SK-N-MC (cell line): ENCODE measurements at regions not wholly inside any gene's neighbourhood (a gene's known extent, or its start where the extent isn't known, plus 50 kb on each side); places are given as distances from the start of the nearest gene placed in this dataset.

Experiments used
- DNase-seq: peaks from one replicate; pipeline ENCODE4 v3.0.0-alpha.2; 2011; ENCODE audit warnings: low read depth, low spot score
- H3K27ac ChIP-seq: fragments of 200-600 bp; sonication (generic); 2 replicates; pipeline ENCODE4 v1.5.1; 2016; ENCODE audit warnings: mixed run types
- H3K36me3 ChIP-seq: fragments of 200-600 bp; sonication (generic); 2 replicates; pipeline ENCODE4 v1.6.1; 2017; ENCODE audit warnings: antibody characterized with exemption, low read length, mixed read lengths; ENCODE audit not compliant: insufficient read depth
- H3K4me3 ChIP-seq: fragments of 200-600 bp; sonication (generic); 2 replicates; pipeline ENCODE4 v1.5.1; 2016
- H3K9ac ChIP-seq: fragments of 200-600 bp; sonication (generic); 2 replicates; pipeline ENCODE4 v1.8.0; 2017; ENCODE audit warnings: mixed run types, mixed read lengths; ENCODE audit not compliant: insufficient read length
- H3K9me3 ChIP-seq: fragments of 200-600 bp; sonication (generic); 2 replicates; pipeline ENCODE4 v1.6.1; 2017; ENCODE audit warnings: low read depth, mild to moderate bottlenecking, antibody characterized with exemption, low read length, moderate library complexity, mixed read lengths
- EZH2 ChIP-seq: fragments of 200-600 bp; sonication (generic); IDR thresholded peaks from one replicate; pipeline ENCODE4 v1.6.1; 2017; ENCODE audit warnings: antibody characterized with exemption
- FOXP2 ChIP-seq: optimal IDR thresholded peaks from 2 replicates; pipeline ENCODE3; 2011; ENCODE audit warnings: mild to moderate bottlenecking, moderate library complexity; ENCODE audit not compliant: insufficient read depth; ENCODE audit errors: extremely low read length, control extremely low read depth
- POLR2AphosphoS5 ChIP-seq: IDR thresholded peaks from 2 replicates; pipeline ENCODE4 v1.6.1; 2012; ENCODE audit warnings: mild to moderate bottlenecking, low read depth, low read length, borderline replicate concordance

DNA sequence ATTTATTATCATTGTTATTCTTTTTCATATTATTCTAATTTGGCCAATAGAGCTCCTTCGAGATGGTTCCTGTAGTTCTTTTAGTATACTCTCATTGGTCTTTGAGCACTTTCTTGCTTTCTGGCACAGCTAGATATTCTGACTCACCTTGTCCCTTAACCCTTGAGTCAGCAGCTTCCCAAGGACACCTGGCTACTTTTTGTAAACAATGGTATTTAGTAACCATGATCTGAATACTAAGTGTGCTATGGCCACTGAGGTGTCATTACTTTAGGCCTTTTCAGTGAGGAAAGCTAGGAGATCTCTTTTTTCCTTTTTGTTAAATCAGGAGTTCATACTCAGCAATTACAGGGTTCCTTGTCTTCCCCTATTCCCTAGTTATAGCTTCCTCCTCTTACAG, 126.5 kb upstream of the CITED2 start:
- no peak for TF ChIP-seq EZH2
- Histone ChIP-seq H3K9ac (no peak overlapping the region), H3K27ac (no peak overlapping the region), H3K36me3 (no peaks in the 10 kb centered on the region), H3K9me3 (no peaks in the 10 kb centered on the region), H3K4me3 (no peak overlapping the region)
- DNase-seq = no peak

- Histone ChIP-seq H3K36me3 (no peaks in the 10 kb centered on the region), H3K27ac (no peak overlapping the region), H3K9me3 (no peaks in the 10 kb centered on the region), H3K4me3 (no peak overlapping the region), H3K9ac (no peak overlapping the region)
- TF ChIP-seq EZH2 (no peak), FOXP2 (no peak), POLR2AphosphoS5 (no peak)
- no peak for DNase-seq
These were observed 124.3 kb upstream of the CITED2 start for GRCh38 chr6:139498715-139499114.

- DNase-seq = no peak
- H3K4me3 ChIP-seq = no peak overlapping the region
- H3K9ac ChIP-seq = no peak overlapping the region
- no peaks in the 10 kb centered on the region for H3K9me3 ChIP-seq
- no peak overlapping the region for H3K27ac ChIP-seq
- TF ChIP-seq FOXP2 (no peak), POLR2AphosphoS5 (no peak), EZH2 (no peak)
- no peaks in the 10 kb centered on the region for H3K36me3 ChIP-seq
These were observed 123.0 kb upstream of the CITED2 start for GRCh38 chr6:139497345-139497961.

DNA sequence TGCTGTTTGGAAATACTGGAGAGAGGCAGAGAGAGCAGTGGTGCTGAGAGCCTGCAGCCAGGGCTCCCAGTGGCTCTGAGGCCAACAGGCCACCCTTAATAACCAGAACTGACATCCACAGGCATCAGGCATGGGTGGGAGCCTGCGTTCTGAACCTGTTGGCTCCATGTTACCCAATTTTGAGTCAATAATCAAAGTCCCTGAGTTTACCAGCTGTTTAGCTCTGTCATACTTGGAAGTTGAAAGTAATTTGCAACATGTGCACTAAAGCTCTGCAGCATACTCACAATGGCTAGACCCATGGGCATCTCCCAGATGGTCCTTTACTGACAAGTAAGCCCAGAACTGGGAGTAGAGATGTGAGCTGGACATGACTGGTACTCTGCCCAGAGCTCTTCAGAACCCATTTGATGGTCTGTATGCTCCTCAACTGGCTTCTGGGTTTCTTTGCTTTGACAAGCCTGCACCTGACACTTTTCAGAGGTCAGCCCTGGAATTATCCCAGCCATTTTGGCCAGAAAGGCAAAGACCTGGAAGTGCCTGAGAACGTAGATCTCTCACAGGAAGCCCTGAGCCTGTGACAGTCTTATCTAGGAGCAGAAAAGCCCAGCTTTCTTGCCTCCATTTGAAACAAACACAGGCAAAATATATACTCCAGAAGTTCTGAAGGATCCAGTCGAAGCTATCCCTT, 122.4 kb upstream of the CITED2 start:
- H3K27ac ChIP-seq = no peak overlapping the region
- H3K36me3 ChIP-seq = no peaks in the 10 kb centered on the region
- H3K9ac ChIP-seq = no peak overlapping the region
- H3K4me3 ChIP-seq = no peak overlapping the region
- H3K9me3 ChIP-seq = no peaks in the 10 kb centered on the region
- no peak for DNase-seq
- TF ChIP-seq FOXP2 = no peak
- TF ChIP-seq EZH2 = no peak
- TF ChIP-seq POLR2AphosphoS5 = no peak

DNA sequence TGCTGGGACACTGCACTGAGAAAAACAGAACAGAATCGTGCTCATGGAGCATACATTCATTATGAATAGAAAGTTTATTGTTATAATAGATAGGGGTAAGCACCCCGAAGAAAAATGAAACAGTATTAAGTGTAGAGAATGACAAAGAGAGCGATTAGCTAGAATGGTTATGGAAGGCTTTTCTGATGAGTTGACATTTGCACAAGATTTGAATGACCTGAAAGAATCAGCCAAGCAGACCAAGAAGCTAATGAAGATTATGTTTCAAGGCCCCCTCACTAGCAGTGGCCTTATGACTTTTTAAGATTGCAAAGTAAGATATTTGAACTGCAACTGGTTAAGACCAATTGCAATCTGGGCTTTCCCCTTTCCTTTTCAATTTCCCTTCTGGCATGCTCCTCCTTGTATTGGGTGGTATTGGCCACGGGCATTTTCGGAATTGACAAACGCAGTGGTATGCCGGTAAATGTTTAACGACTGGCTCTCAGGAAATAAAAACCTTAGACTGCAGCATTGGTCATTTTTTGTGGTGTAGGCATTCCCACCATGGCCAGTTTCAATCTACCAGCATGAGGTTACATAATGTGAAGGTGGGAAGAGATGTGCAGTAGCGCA, 120.0 kb upstream of the CITED2 start:
- no peak for TF ChIP-seq POLR2AphosphoS5
- TF ChIP-seq FOXP2 = no peak
- TF ChIP-seq EZH2 = no peak
- H3K4me3 ChIP-seq = no peak overlapping the region
- DNase-seq = no peak
- H3K9me3 ChIP-seq = no peaks in the 10 kb centered on the region
- H3K36me3 ChIP-seq = no peaks in the 10 kb centered on the region
- no peak overlapping the region for H3K27ac ChIP-seq
- H3K9ac ChIP-seq = no peak overlapping the region

DNA sequence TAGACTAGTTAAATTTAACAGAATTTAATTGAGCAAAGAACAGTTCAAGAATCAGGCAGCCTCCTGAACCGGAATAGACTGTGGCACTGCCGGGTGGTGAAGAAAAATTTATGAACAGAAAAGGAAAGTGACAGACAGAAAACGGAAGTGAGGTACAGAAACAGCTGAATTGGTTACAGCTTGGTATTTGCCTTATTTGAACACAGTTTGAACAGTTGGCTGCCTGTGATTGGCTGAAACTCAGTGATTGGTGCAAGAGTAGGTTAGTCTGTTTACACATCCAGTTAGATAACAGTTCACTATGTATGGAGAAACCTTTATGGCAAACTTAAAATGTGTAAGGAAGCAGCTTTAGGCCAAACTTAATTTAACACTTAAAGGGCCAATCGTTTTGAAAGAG, 116.0 kb upstream of the CITED2 start:
- TF ChIP-seq FOXP2 (no peak), EZH2 (no peak), POLR2AphosphoS5 (no peak)
- no peak for DNase-seq
- no peak overlapping the region for H3K9ac ChIP-seq
- H3K36me3 ChIP-seq = no peaks in the 10 kb centered on the region
- H3K4me3 ChIP-seq = no peak overlapping the region
- no peaks in the 10 kb centered on the region for H3K9me3 ChIP-seq
- no peak overlapping the region for H3K27ac ChIP-seq

- no peak for DNase-seq
- no peak overlapping the region for H3K27ac ChIP-seq
- TF ChIP-seq POLR2AphosphoS5 (no peak), FOXP2 (no peak), EZH2 (no peak)
- no peaks in the 10 kb centered on the region for H3K36me3 ChIP-seq
- H3K4me3 ChIP-seq = no peak overlapping the region
- H3K9me3 ChIP-seq = no peaks in the 10 kb centered on the region
- H3K9ac ChIP-seq = no peak overlapping the region
These were observed 112.0 kb upstream of the CITED2 start for GRCh38 chr6:139486476-139486799.

- no peak for DNase-seq
- Histone ChIP-seq H3K9ac (no peak overlapping the region), H3K36me3 (no peaks in the 10 kb centered on the region), H3K9me3 (no peaks in the 10 kb centered on the region), H3K4me3 (no peak overlapping the region), H3K27ac (no peak overlapping the region)
- TF ChIP-seq FOXP2 = no peak
- no peak for TF ChIP-seq POLR2AphosphoS5
- TF ChIP-seq EZH2 = no peak
These were observed 111.5 kb upstream of the CITED2 start for GRCh38 chr6:139485742-139486475.

DNA sequence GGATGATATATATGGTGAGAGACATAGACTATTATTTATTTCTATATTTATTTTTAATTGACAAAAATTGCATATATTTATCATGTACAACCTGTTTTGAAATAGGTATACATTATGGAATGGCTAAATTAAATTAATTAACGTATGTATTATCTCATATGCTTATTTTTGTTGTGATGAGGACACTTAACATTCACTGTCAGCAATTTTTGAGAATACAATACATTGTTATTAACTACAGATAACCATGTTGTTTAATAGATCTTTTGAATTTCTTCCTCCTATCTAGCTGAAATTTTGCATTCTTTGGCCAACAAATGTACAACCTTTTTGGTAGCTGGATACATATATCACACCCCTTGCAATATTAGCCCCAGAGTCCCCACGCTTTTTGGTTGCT, 110.7 kb upstream of the CITED2 start:
- H3K36me3 ChIP-seq = no peaks in the 10 kb centered on the region
- no peak overlapping the region for H3K4me3 ChIP-seq
- no peak for TF ChIP-seq FOXP2
- no peak for TF ChIP-seq POLR2AphosphoS5
- TF ChIP-seq EZH2 = no peak
- no peak for DNase-seq
- H3K9me3 ChIP-seq = no peaks in the 10 kb centered on the region
- H3K27ac ChIP-seq = no peak overlapping the region
- H3K9ac ChIP-seq = no peak overlapping the region
